Neuronal stem cell (in vitro differentiated cells): ENCODE measurements at regions not wholly inside any gene's neighbourhood (a gene's known extent, or its start where the extent isn't known, plus 50 kb on each side); places are given as distances from the start of the nearest gene placed in this dataset.

Experiments
- DNase-seq: peaks from one replicate; pipeline ENCODE4 v3.0.0-alpha.2; 2013; ENCODE audit warnings: low spot score
- H2AFZ ChIP-seq: one replicate; pipeline ENCODE4 v1.6.1; 2013; ENCODE audit warnings: mild to moderate bottlenecking, low read length, inconsistent platforms
- H2AK5ac ChIP-seq: 2 replicates; pipeline ENCODE4 v1.6.1; 2013; ENCODE audit warnings: low read depth, mild to moderate bottlenecking, inconsistent platforms, low read length, moderate library complexity, mixed read lengths
- H2BK120ac ChIP-seq: 2 replicates; pipeline ENCODE4 v1.6.1; 2013; ENCODE audit warnings: low read depth, mild to moderate bottlenecking, inconsistent platforms, low read length, moderate library complexity, mixed read lengths
- H2BK12ac ChIP-seq: one replicate; pipeline ENCODE4 v1.6.1; 2013; ENCODE audit warnings: low read length, inconsistent platforms
- H2BK15ac ChIP-seq: 2 replicates; pipeline ENCODE4 v1.6.1; 2013; ENCODE audit warnings: mild to moderate bottlenecking, low read length, inconsistent platforms, mixed read lengths
- H2BK5ac ChIP-seq: one replicate; pipeline ENCODE4 v1.6.1; 2013; ENCODE audit warnings: inconsistent platforms, mild to moderate bottlenecking, low read length, moderate library complexity
- H3K14ac ChIP-seq: one replicate; pipeline ENCODE4 v1.6.1; 2013; ENCODE audit warnings: low read length, inconsistent platforms
- H3K18ac ChIP-seq: 2 replicates; pipeline ENCODE4 v1.6.1; 2013; ENCODE audit warnings: low read length, inconsistent platforms
- H3K23ac ChIP-seq: 2 replicates; pipeline ENCODE4 v1.6.1; 2013; ENCODE audit warnings: low read depth, mild to moderate bottlenecking, mixed read lengths, low read length, inconsistent platforms; ENCODE audit not compliant: poor library complexity
- H3K27ac ChIP-seq: replicated peaks from 3 replicates; pipeline ENCODE4 v1.5.1; 2013; ENCODE audit warnings: low read length, inconsistent platforms
- H3K27me3 ChIP-seq, 3 experiments: 2 replicates each; pipeline ENCODE4 v1.6.1; 2013; ENCODE audit warnings: low read length in 3 of 3, mild to moderate bottlenecking in 2 of 3, inconsistent platforms in 1 of 3, low read depth in 1 of 3, mixed read lengths in 1 of 3, moderate library complexity in 1 of 3; ENCODE audit not compliant: control insufficient read depth in 3 of 3, insufficient read depth in 3 of 3
- H3K36me3 ChIP-seq, 2 donors: replicated peaks in 1 of 2; 2 replicates each; pipeline ENCODE4 v1.6.1; 2013; ENCODE audit warnings: low read length in 2 of 2; ENCODE audit not compliant: control insufficient read depth in 2 of 2, insufficient read depth in 2 of 2
- H3K4ac ChIP-seq: 2 replicates; pipeline ENCODE4 v1.6.1; 2013; ENCODE audit warnings: inconsistent platforms, mild to moderate bottlenecking, low read length, moderate library complexity
- H3K4me1 ChIP-seq, 2 donors: 1 replicate in 1 of 2; 2 replicates in 1 of 2; pipeline ENCODE4 v1.6.1; 2013; ENCODE audit warnings: low read length in 2 of 2, low read depth in 1 of 2; ENCODE audit not compliant: control insufficient read depth in 2 of 2, insufficient read depth in 1 of 2
- H3K4me2 ChIP-seq: one replicate; pipeline ENCODE4 v1.6.1; 2013; ENCODE audit warnings: mild to moderate bottlenecking, low read length, inconsistent platforms; ENCODE audit not compliant: insufficient read depth, poor library complexity, severe bottlenecking
- H3K4me3 ChIP-seq, 2 donors: 2 replicates each; pipeline ENCODE4 v1.5.1; 2013; ENCODE audit warnings: low read length in 2 of 2, mild to moderate bottlenecking in 2 of 2, inconsistent platforms in 1 of 2, moderate library complexity in 1 of 2
- H3K79me1 ChIP-seq: one replicate; pipeline ENCODE4 v1.6.1; 2013; ENCODE audit warnings: low read depth, mild to moderate bottlenecking, inconsistent platforms, low read length, moderate library complexity
- H3K9ac ChIP-seq: one replicate; pipeline ENCODE4 v1.6.1; 2013; ENCODE audit warnings: mild to moderate bottlenecking, low read depth, low read length, inconsistent platforms; ENCODE audit not compliant: poor library complexity
- H3K9me3 ChIP-seq, 2 donors: replicated peaks in 1 of 2; 2 replicates each; pipeline versions ENCODE3 to v1.6.1; 2013; ENCODE audit warnings: low read length in 2 of 2, mild to moderate bottlenecking in 2 of 2, inconsistent platforms in 1 of 2, low read depth in 1 of 2, mixed read lengths in 1 of 2, moderate library complexity in 1 of 2; ENCODE audit not compliant: control insufficient read depth in 2 of 2, insufficient read depth in 1 of 2
- H4K8ac ChIP-seq: one replicate; pipeline ENCODE4 v1.6.1; 2013; ENCODE audit warnings: low read depth, mild to moderate bottlenecking, inconsistent platforms, low read length, moderate library complexity
- H4K91ac ChIP-seq: one replicate; pipeline ENCODE4 v1.6.1; 2013; ENCODE audit warnings: low read length, low read depth, mild to moderate bottlenecking, inconsistent platforms; ENCODE audit not compliant: poor library complexity
- WGBS, 2 donors: extraction: QIAGEN DNeasy Blood & Tissue Kit; methylation state at CpG; one replicate each; pipeline ENCODE4 v1.1.7; 2013; ENCODE audit warnings: missing lambda C conversion rate in 2 of 2, mixed read lengths in 1 of 2; ENCODE audit not compliant: insufficient read length in 2 of 2, insufficient replicate concordance in 1 of 2; ENCODE audit errors: extremely low coverage in 2 of 2; 5-methylcytosine and 5-hydroxymethylcytosine counted together

DNA sequence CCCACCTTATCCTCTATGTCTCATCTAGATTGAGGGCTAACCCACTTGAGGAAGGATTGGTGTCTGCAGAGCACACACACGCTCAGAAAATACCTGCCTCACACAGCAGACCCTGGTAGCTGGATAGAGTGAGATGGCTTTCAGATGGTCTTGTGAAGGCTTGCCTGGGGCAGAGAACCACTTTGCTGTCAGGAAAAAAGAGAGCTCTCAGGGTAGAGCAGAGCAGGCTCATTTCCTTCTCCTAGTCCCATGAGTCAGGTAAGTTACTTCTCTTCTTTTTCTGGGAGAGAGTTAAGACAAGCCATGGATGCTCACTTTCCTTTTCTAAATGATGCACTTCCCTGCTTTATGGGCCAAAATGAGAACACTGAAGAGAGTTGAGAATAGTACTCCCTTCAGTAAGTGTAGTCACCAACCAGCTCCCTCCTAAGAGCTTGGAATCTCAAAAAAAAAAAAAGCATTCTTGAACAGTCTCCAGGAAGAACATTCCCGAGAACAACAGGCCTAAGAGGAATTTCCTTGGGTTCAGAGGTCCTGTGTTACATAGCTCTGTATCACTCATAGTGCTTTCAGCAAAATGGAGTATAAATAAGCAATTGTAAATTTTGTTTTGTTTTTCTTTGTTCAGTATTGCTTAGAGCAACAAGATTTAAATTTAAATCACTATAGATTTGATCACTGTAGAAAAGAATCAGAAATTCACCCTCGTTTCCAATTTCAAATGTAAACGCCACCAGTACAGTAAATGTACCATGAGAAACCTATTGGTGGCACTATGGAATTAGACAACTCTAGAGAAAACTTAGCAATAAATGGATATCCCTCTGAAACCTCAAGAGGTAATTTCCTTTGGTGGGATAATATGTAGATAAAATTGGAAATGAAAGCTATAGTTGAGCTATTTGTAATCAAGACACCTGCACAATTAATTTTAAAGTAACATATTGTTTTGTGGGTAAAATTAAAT is 530.3 kb downstream of the RFPL4B start:
- Histone ChIP-seq H2BK120ac (no peak overlapping the region), H3K27ac (peak overlapping the region; percentile 31), H4K91ac (no peak overlapping the region), H2AK5ac (no peak overlapping the region), H3K36me3 (no peaks in the 10 kb centered on the region), H3K27me3 (no peaks in the 10 kb centered on the region), H3K14ac (no peak overlapping the region), H3K4ac (no peak overlapping the region), H2BK12ac (no peak overlapping the region), H3K23ac (no peak overlapping the region), H3K9ac (no peak overlapping the region), H2BK5ac (no peak overlapping the region), H3K9me3 (no peaks in the 10 kb centered on the region), H2AFZ (peak overlapping the region; percentile 75), H3K79me1 (no peaks in the 10 kb centered on the region), H3K4me3 (no peak overlapping the region), H4K8ac (no peak overlapping the region), H3K4me1 (peaks cover 10 to 23% of the 10 kb centered on the region in 2 donors), H2BK15ac (no peak overlapping the region), H3K4me2 (no peak overlapping the region), H3K18ac (no peak overlapping the region)
- no peak for DNase-seq
- WGBS, 2 donors = no CpG with 5 or more reads among the region's 4 CpGs

GRCh38 chr6:112879920-112880413 is 532.8 kb downstream of the RFPL4B start:
- peak overlapping the region; percentile 83 for H2BK15ac ChIP-seq
- peaks cover 8 to 23% of the 10 kb centered on the region in 2 donors for H3K4me1 ChIP-seq
- H3K9me3 ChIP-seq = peaks cover 0 to 3% of the 10 kb centered on the region in 2 donors
- no peak for DNase-seq
- no peak overlapping the region for H3K4me2 ChIP-seq
- no peaks in the 10 kb centered on the region for H3K79me1 ChIP-seq
- peak overlapping the region; percentile 98 for H2BK12ac ChIP-seq
- peak overlapping the region; percentile 66 for H2AK5ac ChIP-seq
- H3K27ac ChIP-seq = peak overlapping the region; percentile 68
- H4K91ac ChIP-seq = peak overlapping the region; percentile 89
- no peak overlapping the region for H3K4me3 ChIP-seq
- no peaks in the 10 kb centered on the region for H3K36me3 ChIP-seq
- H3K4ac ChIP-seq = no peak overlapping the region
- H2BK5ac ChIP-seq = peak overlapping the region; percentile 77
- H3K14ac ChIP-seq = no peak overlapping the region
- no peak overlapping the region for H4K8ac ChIP-seq
- H2BK120ac ChIP-seq = peak overlapping the region; percentile 87
- H3K9ac ChIP-seq = peak overlapping the region; percentile 50
- H3K23ac ChIP-seq = peak overlapping the region; percentile 89
- peak overlapping the region; percentile 97 for H3K18ac ChIP-seq
- WGBS, 2 donors = no CpG with 5 or more reads among the region's 20 CpGs
- peak overlapping the region; percentile 36 for H2AFZ ChIP-seq
- no peaks in the 10 kb centered on the region for H3K27me3 ChIP-seq

- H3K4me1 ChIP-seq = peaks cover 8 to 23% of the 10 kb centered on the region in 2 donors
- no peaks in the 10 kb centered on the region for H3K36me3 ChIP-seq
- H3K4ac ChIP-seq = no peak overlapping the region
- no peak overlapping the region for H2BK15ac ChIP-seq
- no peak overlapping the region for H3K4me2 ChIP-seq
- H2AK5ac ChIP-seq = no peak overlapping the region
- no peak overlapping the region for H3K18ac ChIP-seq
- no peaks in the 10 kb centered on the region for H3K79me1 ChIP-seq
- no peak overlapping the region for H2BK12ac ChIP-seq
- H4K8ac ChIP-seq = no peak overlapping the region
- H2BK120ac ChIP-seq = no peak overlapping the region
- no peaks in the 10 kb centered on the region for H3K27me3 ChIP-seq
- H3K14ac ChIP-seq = no peak overlapping the region
- no peak overlapping the region for H3K23ac ChIP-seq
- no peak overlapping the region for H3K27ac ChIP-seq
- H2AFZ ChIP-seq = peak overlapping the region; percentile 36
- H2BK5ac ChIP-seq = no peak overlapping the region
- whole genome bisulfite sequencing, 2 donors = no CpG with 5 or more reads among the region's 3 CpGs
- no peak overlapping the region for H4K91ac ChIP-seq
- peaks cover 0 to 7% of the 10 kb centered on the region in 2 donors for H3K9me3 ChIP-seq
- no peak overlapping the region for H3K4me3 ChIP-seq
- no peak overlapping the region for H3K9ac ChIP-seq
- no peak for DNase-seq
Measured at GRCh38 chr6:112881027-112881426, 533.9 kb downstream of the RFPL4B start.
